HAP-1 (cell line): ENCODE measurements at regions not wholly inside any gene's neighbourhood (a gene's known extent, or its start where the extent isn't known, plus 50 kb on each side); places are given as distances from the start of the nearest gene placed in this dataset.

ENCODE experiments used
- DNase-seq, 2 experiments: peaks; one replicate each; pipeline ENCODE4 v3.0.0-alpha.2; 2016 to 2020; ENCODE audit warnings: low spot score in 2 of 2
- H3K27me3 ChIP-seq: fragments of 250-450 bp; sonication (Bioruptor Pico); 2 replicates; pipeline ENCODE4 v1.5.1; 2020; ENCODE audit warnings: low read depth, mild to moderate bottlenecking, moderate library complexity
- H3K36me3 ChIP-seq: fragments of 250-450 bp; sonication (Bioruptor Pico); replicated peaks from 2 replicates; pipeline ENCODE4 v1.5.1; 2020; ENCODE audit warnings: mild to moderate bottlenecking
- H3K4me1 ChIP-seq: fragments of 250-450 bp; sonication (Bioruptor Pico); 2 replicates; pipeline ENCODE4 v1.5.1; 2020; ENCODE audit warnings: mild to moderate bottlenecking
- H3K4me3 ChIP-seq: fragments of 250-450 bp; sonication (Bioruptor Pico); 2 replicates; pipeline ENCODE4 v1.5.1; 2020; ENCODE audit warnings: mild to moderate bottlenecking, moderate library complexity
- H3K9me3 ChIP-seq: fragments of 250-450 bp; sonication (Bioruptor Pico); 2 replicates; pipeline ENCODE4 v1.5.1; 2020; ENCODE audit warnings: mild to moderate bottlenecking, moderate library complexity
- in situ Hi-C: fragments of 300-500 bp; cut with MboI; formaldehyde crosslinking; loops from 3 replicates; pipeline ENCODE4 v1.14.3; 2020; ENCODE audit warnings: low sequenced_read_pairs, inconsistent platforms, mixed read lengths

- in situ Hi-C loops: no loop called here
- Histone ChIP-seq H3K36me3 (no peaks in the 10 kb centered on the region), H3K27me3 (0 out of 2 replicates have a peak, but pooled peaks cover 4% of the 10 kb centered on the region), H3K9me3 (no peaks in the 10 kb centered on the region), H3K4me1 (no peaks in the 10 kb centered on the region), H3K4me3 (no peak overlapping the region)
- no peak for DNase-seq
Observed at GRCh38 chr6:164826831-164827468, 482.5 kb downstream of the C6orf118 start.

GRCh38 chr6:164825386-164825785 is 484.0 kb downstream of the C6orf118 start:
- Histone ChIP-seq H3K4me3 (no peak overlapping the region), H3K27me3 (0 out of 2 replicates have a peak, but pooled peaks cover 4% of the 10 kb centered on the region), H3K4me1 (no peaks in the 10 kb centered on the region), H3K9me3 (no peaks in the 10 kb centered on the region), H3K36me3 (no peaks in the 10 kb centered on the region)
- DNase-seq: no peak
- in situ Hi-C loops: no loop called here

GRCh38 chr6:164817662-164818061 is 491.7 kb downstream of the C6orf118 start:
- Histone ChIP-seq H3K4me3 (no peak overlapping the region), H3K9me3 (no peaks in the 10 kb centered on the region), H3K27me3 (no peaks in the 10 kb centered on the region), H3K36me3 (no peaks in the 10 kb centered on the region), H3K4me1 (no peaks in the 10 kb centered on the region)
- DNase-seq: no peak
- in situ Hi-C loops: no loop called here

GRCh38 chr6:164812706-164813105 is 496.7 kb downstream of the C6orf118 start:
- H3K27me3 ChIP-seq: no peaks in the 10 kb centered on the region
- H3K9me3 ChIP-seq: no peaks in the 10 kb centered on the region
- no peak overlapping the region for H3K4me3 ChIP-seq
- DNase-seq: no peak
- no peaks in the 10 kb centered on the region for H3K4me1 ChIP-seq
- no peaks in the 10 kb centered on the region for H3K36me3 ChIP-seq
- in situ Hi-C loops: no loop called here

GRCh38 chr6:164807125-164807524 is 502.3 kb downstream of the C6orf118 start:
- in situ Hi-C loops: no loop called here
- no peak for DNase-seq
- Histone ChIP-seq H3K27me3 (no peaks in the 10 kb centered on the region), H3K4me1 (no peaks in the 10 kb centered on the region), H3K36me3 (no peaks in the 10 kb centered on the region), H3K9me3 (0 out of 2 replicates have a peak, but pooled peaks cover 2% of the 10 kb centered on the region), H3K4me3 (no peak overlapping the region)

GRCh38 chr6:164795056-164795815 is 514.2 kb downstream of the C6orf118 start:
- H3K27me3 ChIP-seq: no peaks in the 10 kb centered on the region
- H3K36me3 ChIP-seq: no peaks in the 10 kb centered on the region
- H3K4me1 ChIP-seq: no peaks in the 10 kb centered on the region
- in situ Hi-C loops: no loop called here
- no peak for DNase-seq
- no peaks in the 10 kb centered on the region for H3K9me3 ChIP-seq
- no peak overlapping the region for H3K4me3 ChIP-seq

- no peak for DNase-seq
- Histone ChIP-seq H3K4me1 (no peaks in the 10 kb centered on the region), H3K36me3 (no peaks in the 10 kb centered on the region), H3K27me3 (no peaks in the 10 kb centered on the region), H3K9me3 (no peaks in the 10 kb centered on the region), H3K4me3 (no peak overlapping the region)
- in situ Hi-C loops: no loop called here
Observed at GRCh38 chr6:164792666-164793065, 516.7 kb downstream of the C6orf118 start.

- Histone ChIP-seq H3K9me3 (no peaks in the 10 kb centered on the region), H3K36me3 (no peaks in the 10 kb centered on the region), H3K27me3 (no peaks in the 10 kb centered on the region), H3K4me1 (no peaks in the 10 kb centered on the region), H3K4me3 (no peak overlapping the region)
- no peak for DNase-seq
- in situ Hi-C loops: no loop called here
Observed at GRCh38 chr6:164791498-164791897, 517.9 kb downstream of the C6orf118 start.

GRCh38 chr6:164763788-164764187 is 545.6 kb downstream of the C6orf118 start:
- no peak for DNase-seq
- H3K27me3 ChIP-seq: no peaks in the 10 kb centered on the region
- H3K9me3 ChIP-seq: peaks cover 3% of the 10 kb centered on the region; the same call in 1 of the 2 replicates
- in situ Hi-C loops: no loop called here
- H3K4me3 ChIP-seq: no peak overlapping the region
- H3K4me1 ChIP-seq: no peaks in the 10 kb centered on the region
- no peaks in the 10 kb centered on the region for H3K36me3 ChIP-seq

- Histone ChIP-seq H3K36me3 (no peaks in the 10 kb centered on the region), H3K9me3 (peaks cover 3% of the 10 kb centered on the region; the same call in 1 of the 2 replicates), H3K27me3 (no peaks in the 10 kb centered on the region), H3K4me3 (no peak overlapping the region), H3K4me1 (no peaks in the 10 kb centered on the region)
- in situ Hi-C loops: no loop called here
- DNase-seq: no peak
Observed at GRCh38 chr6:164757451-164757850, 552.0 kb downstream of the C6orf118 start.

- DNase-seq: no peak
- in situ Hi-C loops: no loop called here
- no peak overlapping the region for H3K4me3 ChIP-seq
- H3K27me3 ChIP-seq: no peaks in the 10 kb centered on the region
- no peaks in the 10 kb centered on the region for H3K4me1 ChIP-seq
- no peaks in the 10 kb centered on the region for H3K36me3 ChIP-seq
- no peaks in the 10 kb centered on the region; the same call in 1 of the 2 replicates for H3K9me3 ChIP-seq
Observed at GRCh38 chr6:164756723-164757122, 552.7 kb downstream of the C6orf118 start.

- Histone ChIP-seq H3K4me3 (no peak overlapping the region), H3K9me3 (no peaks in the 10 kb centered on the region; the same call in 1 of the 2 replicates), H3K27me3 (no peaks in the 10 kb centered on the region), H3K4me1 (no peaks in the 10 kb centered on the region), H3K36me3 (no peaks in the 10 kb centered on the region)
- in situ Hi-C loops: no loop called here
- DNase-seq: peak; percentile 27 to 73
Observed at GRCh38 chr6:164756142-164756541, 553.3 kb downstream of the C6orf118 start.

- Histone ChIP-seq H3K9me3 (no peaks in the 10 kb centered on the region), H3K27me3 (no peaks in the 10 kb centered on the region), H3K4me1 (no peaks in the 10 kb centered on the region), H3K4me3 (no peak overlapping the region), H3K36me3 (no peaks in the 10 kb centered on the region)
- in situ Hi-C loops: no loop called here
- no peak for DNase-seq
Observed at GRCh38 chr6:164753517-164753916, 555.9 kb downstream of the C6orf118 start.

GRCh38 chr6:164751395-164751794 is 558.0 kb downstream of the C6orf118 start:
- H3K27me3 ChIP-seq: no peaks in the 10 kb centered on the region

More at GRCh38 chr6:164751395-164751794, 558.0 kb downstream of the C6orf118 start:
- no peak overlapping the region for H3K4me3 ChIP-seq
- in situ Hi-C loops: no loop called here
- no peaks in the 10 kb centered on the region for H3K9me3 ChIP-seq
- no peak for DNase-seq
- H3K4me1 ChIP-seq: no peaks in the 10 kb centered on the region
- H3K36me3 ChIP-seq: no peaks in the 10 kb centered on the region
